ENCODE measurements at regions not wholly inside any gene's neighbourhood (a gene's known extent, or its start where the extent isn't known, plus 50 kb on each side); places are given as distances from the start of the nearest gene placed in this dataset.

GRCh38 chr10:108957681-108958080 is 965.6 kb downstream of the XPNPEP1 start:
- TF ChIP-seq, protein P1, sequence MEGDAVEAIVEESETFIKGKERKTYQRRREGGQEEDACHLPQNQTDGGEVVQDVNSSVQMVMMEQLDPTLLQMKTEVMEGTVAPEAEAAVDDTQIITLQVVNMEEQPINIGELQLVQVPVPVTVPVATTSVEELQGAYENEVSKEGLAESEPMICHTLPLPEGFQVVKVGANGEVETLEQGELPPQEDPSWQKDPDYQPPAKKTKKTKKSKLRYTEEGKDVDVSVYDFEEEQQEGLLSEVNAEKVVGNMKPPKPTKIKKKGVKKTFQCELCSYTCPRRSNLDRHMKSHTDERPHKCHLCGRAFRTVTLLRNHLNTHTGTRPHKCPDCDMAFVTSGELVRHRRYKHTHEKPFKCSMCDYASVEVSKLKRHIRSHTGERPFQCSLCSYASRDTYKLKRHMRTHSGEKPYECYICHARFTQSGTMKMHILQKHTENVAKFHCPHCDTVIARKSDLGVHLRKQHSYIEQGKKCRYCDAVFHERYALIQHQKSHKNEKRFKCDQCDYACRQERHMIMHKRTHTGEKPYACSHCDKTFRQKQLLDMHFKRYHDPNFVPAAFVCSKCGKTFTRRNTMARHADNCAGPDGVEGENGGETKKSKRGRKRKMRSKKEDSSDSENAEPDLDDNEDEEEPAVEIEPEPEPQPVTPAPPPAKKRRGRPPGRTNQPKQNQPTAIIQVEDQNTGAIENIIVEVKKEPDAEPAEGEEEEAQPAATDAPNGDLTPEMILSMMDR (IDR thresholded peaks at IDR 0.05): no peak
- TF ChIP-seq POLR2AphosphoS5 (IDR thresholded peaks at IDR 0.05; ENCODE audit: low read depth, low read length): no peak
- TF ChIP-seq SIN3A (IDR thresholded peaks at IDR 0.05; ENCODE audit: borderline replicate concordance, insufficient read depth, low read depth, low read length): no peak
- TF ChIP-seq, protein P2, sequence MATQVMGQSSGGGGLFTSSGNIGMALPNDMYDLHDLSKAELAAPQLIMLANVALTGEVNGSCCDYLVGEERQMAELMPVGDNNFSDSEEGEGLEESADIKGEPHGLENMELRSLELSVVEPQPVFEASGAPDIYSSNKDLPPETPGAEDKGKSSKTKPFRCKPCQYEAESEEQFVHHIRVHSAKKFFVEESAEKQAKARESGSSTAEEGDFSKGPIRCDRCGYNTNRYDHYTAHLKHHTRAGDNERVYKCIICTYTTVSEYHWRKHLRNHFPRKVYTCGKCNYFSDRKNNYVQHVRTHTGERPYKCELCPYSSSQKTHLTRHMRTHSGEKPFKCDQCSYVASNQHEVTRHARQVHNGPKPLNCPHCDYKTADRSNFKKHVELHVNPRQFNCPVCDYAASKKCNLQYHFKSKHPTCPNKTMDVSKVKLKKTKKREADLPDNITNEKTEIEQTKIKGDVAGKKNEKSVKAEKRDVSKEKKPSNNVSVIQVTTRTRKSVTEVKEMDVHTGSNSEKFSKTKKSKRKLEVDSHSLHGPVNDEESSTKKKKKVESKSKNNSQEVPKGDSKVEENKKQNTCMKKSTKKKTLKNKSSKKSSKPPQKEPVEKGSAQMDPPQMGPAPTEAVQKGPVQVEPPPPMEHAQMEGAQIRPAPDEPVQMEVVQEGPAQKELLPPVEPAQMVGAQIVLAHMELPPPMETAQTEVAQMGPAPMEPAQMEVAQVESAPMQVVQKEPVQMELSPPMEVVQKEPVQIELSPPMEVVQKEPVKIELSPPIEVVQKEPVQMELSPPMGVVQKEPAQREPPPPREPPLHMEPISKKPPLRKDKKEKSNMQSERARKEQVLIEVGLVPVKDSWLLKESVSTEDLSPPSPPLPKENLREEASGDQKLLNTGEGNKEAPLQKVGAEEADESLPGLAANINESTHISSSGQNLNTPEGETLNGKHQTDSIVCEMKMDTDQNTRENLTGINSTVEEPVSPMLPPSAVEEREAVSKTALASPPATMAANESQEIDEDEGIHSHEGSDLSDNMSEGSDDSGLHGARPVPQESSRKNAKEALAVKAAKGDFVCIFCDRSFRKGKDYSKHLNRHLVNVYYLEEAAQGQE (IDR thresholded peaks at IDR 0.05; ENCODE audit: insufficient read depth in 1 of 2, low read depth in 2 of 2, low read length in 1 of 2): no peak
- no peak for TF ChIP-seq TCF7L2 (IDR thresholded peaks at IDR 0.05; ENCODE audit: low read depth, low read length)

All from Panc1 (cell line).